ENCODE measurements at regions not wholly inside any gene's neighbourhood (a gene's known extent, or its start where the extent isn't known, plus 50 kb on each side); places are given as distances from the start of the nearest gene placed in this dataset.

DNA sequence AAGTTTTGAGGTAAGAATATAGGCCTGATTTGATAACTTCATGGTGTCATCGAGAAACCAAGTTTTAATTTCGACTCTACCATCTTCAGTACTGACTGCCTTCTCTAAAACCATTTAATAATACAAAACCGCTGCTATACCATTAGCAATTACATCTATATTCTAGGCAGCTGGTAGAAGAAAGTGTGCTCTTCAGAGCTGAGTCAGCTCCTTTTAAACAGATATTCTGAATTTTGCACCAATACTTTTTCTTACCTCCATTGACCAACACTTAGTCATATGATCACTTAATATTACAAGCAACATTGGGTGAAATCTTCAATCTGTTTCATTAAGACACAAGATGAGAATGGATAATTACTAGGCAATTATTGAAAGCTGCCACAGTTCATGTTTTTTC is 1667.8 kb downstream of the PCDH9 start:
- intact Hi-C loops (cut with DNase I), result no loop called here
- 66 to 69% methylated on average over 3 of the region's 3 CpGs for WGBS, 2 donors
- ATAC-seq, result no peak
- no peak overlapping the region for H3K4me3 ChIP-seq
- TF ChIP-seq, protein P1, sequence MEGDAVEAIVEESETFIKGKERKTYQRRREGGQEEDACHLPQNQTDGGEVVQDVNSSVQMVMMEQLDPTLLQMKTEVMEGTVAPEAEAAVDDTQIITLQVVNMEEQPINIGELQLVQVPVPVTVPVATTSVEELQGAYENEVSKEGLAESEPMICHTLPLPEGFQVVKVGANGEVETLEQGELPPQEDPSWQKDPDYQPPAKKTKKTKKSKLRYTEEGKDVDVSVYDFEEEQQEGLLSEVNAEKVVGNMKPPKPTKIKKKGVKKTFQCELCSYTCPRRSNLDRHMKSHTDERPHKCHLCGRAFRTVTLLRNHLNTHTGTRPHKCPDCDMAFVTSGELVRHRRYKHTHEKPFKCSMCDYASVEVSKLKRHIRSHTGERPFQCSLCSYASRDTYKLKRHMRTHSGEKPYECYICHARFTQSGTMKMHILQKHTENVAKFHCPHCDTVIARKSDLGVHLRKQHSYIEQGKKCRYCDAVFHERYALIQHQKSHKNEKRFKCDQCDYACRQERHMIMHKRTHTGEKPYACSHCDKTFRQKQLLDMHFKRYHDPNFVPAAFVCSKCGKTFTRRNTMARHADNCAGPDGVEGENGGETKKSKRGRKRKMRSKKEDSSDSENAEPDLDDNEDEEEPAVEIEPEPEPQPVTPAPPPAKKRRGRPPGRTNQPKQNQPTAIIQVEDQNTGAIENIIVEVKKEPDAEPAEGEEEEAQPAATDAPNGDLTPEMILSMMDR (IDR thresholded peaks at IDR 0.05), result no peak
- no peak for TF ChIP-seq POLR2A (IDR thresholded peaks at IDR 0.05)
- no peak for DNase-seq
- no peaks in the 10 kb centered on the region for H3K4me1 ChIP-seq
- no peaks in the 10 kb centered on the region for H3K27me3 ChIP-seq
- H3K36me3 ChIP-seq (replicated peaks in 1 of 2; ENCODE audit: insufficient read depth in 1 of 2, low read depth in 2 of 2), result no peaks in the 10 kb centered on the region
- H3K9me3 ChIP-seq, result no peaks in the 10 kb centered on the region
- H3K27ac ChIP-seq, result no peak overlapping the region

DNA sequence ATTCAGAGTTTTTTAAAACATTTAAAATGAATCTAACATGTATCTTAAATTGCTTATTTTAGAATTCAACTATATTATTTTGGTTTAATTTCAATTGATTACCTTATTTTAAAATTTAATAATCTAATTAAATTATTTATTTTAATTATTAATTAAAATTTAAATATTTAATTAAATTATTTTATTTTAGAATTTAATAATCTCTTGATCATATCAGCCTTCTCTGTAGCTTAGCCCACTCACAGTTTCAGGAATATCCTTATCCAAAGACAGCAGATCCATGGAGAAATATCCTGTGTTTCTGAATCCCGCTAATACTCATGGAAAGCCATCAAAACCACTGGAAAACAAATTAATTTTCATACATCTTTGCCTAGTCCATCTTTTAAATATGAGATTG is 1669.2 kb downstream of the PCDH9 start:
- intact Hi-C loops (cut with DNase I), result no loop called here
- no peak overlapping the region for H3K4me3 ChIP-seq
- no peaks in the 10 kb centered on the region for H3K27me3 ChIP-seq
- 78 to 87% methylated on average over 1 of the region's 1 CpG for WGBS, 2 donors
- H3K9me3 ChIP-seq, result no peaks in the 10 kb centered on the region
- TF ChIP-seq, protein P1 (IDR thresholded peaks at IDR 0.05), result no peak
- no peak for TF ChIP-seq POLR2A (IDR thresholded peaks at IDR 0.05)
- ATAC-seq (no peak), DNase-seq (no peak)
- no peaks in the 10 kb centered on the region for H3K4me1 ChIP-seq
- no peak overlapping the region for H3K27ac ChIP-seq
- H3K36me3 ChIP-seq (replicated peaks in 1 of 2; ENCODE audit: insufficient read depth in 1 of 2, low read depth in 2 of 2), result no peaks in the 10 kb centered on the region

DNA sequence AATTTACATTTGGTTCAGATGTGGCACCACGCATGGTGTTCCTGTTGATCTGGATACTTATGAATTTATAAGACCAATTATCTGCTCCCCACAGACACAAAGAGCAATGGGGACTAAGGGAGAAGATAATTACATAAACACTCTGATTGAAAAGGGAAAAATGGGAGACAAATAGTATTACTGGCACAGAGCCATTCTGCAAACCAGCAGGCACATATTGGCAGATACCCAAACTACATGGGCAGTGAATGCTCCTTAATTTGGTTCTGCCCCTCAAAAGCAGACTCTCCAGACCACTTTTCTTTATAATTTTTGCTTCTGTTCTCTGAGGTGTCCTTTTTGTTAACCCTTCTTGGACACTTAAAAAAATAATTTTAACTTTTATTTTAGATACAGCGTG is 1674.2 kb downstream of the PCDH9 start:
- Histone ChIP-seq H3K4me3 (no peak overlapping the region), H3K27ac (no peak overlapping the region), H3K4me1 (no peaks in the 10 kb centered on the region), H3K27me3 (no peaks in the 10 kb centered on the region), H3K36me3 (replicated peaks in 1 of 2; ENCODE audit: insufficient read depth in 1 of 2, low read depth in 2 of 2) (no peaks in the 10 kb centered on the region), H3K9me3 (no peaks in the 10 kb centered on the region)
- intact Hi-C loops (cut with DNase I), result no loop called here
- TF ChIP-seq, protein P1 (IDR thresholded peaks at IDR 0.05), result no peak
- DNase-seq (no peak), ATAC-seq (no peak)
- WGBS, 2 donors, result 85 to 88% methylated on average over 2 of the region's 2 CpGs

DNA sequence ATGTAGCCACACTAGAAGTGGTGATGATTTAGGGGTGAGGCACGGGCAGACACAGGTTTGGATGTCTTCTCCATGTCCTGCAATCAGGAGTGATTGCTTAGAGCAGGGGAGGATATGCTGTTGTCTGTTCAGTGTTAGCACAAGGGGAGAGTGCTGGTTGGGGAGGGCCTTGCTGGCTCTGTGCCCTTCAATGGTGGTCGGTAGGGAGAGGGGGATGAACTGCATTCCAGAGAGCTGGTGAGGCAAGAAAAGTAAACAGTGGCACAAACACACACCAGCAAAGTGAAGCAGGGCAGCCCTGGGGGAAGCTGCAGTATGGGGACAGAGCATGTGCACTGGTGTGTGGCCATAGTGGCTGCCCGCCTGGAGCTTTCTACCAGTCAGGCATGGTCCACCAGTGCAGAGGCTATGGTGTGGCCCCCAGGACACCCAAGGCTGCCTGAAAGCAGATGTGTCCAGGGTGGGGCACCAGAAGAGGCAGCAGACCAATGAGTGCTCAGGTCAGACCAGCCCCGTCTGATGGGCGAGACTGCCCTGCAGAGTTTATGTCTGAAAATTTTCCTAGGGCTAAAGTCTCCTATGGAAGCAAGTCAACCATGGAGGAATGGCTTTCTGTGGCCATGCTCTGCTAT is 1676.9 kb downstream of the PCDH9 start:
- Histone ChIP-seq H3K27ac (no peak overlapping the region), H3K4me1 (no peaks in the 10 kb centered on the region), H3K9me3 (no peaks in the 10 kb centered on the region), H3K4me3 (no peak overlapping the region), H3K27me3 (no peaks in the 10 kb centered on the region), H3K36me3 (replicated peaks in 1 of 2; ENCODE audit: insufficient read depth in 1 of 2, low read depth in 2 of 2) (no peaks in the 10 kb centered on the region)
- DNase-seq (no peak), ATAC-seq (no peak)
- intact Hi-C loops (cut with DNase I), result no loop called here
- WGBS, 2 donors, result 18 to 30% methylated on average over 5 of the region's 5 CpGs
- TF ChIP-seq, protein P1 (IDR thresholded peaks at IDR 0.05), result no peak
- no peak for TF ChIP-seq POLR2A (IDR thresholded peaks at IDR 0.05)

DNA sequence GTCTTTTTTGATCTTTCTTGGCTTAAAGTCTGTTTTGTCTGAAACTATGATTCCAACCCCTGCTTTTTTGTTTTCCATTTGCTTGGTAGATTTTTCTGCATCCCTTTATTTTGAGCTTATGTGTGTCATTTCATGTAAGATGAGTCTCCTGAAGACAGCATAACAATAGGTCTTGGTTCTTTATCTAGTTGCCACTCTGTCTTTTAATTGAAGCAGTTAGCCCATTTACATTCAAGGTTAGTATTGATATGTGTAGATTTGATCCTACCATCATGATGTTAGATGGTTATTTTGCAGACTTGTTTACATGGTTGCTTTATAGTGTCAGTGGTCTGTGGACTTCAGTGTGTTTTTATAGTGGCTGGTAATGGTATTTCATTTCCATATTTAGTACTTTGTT is 1678.9 kb downstream of the PCDH9 start:
- ATAC-seq, result no peak
- Histone ChIP-seq H3K4me1 (no peaks in the 10 kb centered on the region), H3K27me3 (no peaks in the 10 kb centered on the region), H3K36me3 (replicated peaks in 1 of 2; ENCODE audit: insufficient read depth in 1 of 2, low read depth in 2 of 2) (no peaks in the 10 kb centered on the region), H3K9me3 (no peaks in the 10 kb centered on the region), H3K4me3 (no peak overlapping the region), H3K27ac (no peak overlapping the region)
- TF ChIP-seq, protein P1 (IDR thresholded peaks at IDR 0.05), result no peak
- TF ChIP-seq POLR2A (IDR thresholded peaks at IDR 0.05), result no peak
- intact Hi-C loops (cut with DNase I), result no loop called here
- no peak for DNase-seq
